Fibroblast of the aortic adventitia (primary cell): ENCODE measurements at regions not wholly inside any gene's neighbourhood (a gene's known extent, or its start where the extent isn't known, plus 50 kb on each side); places are given as distances from the start of the nearest gene placed in this dataset.
A peak's percentile ranks its signal among the peaks of the same experiment; 100 is the strongest.

Experiments
- DNase-seq: peaks from one replicate; pipeline ENCODE4 v3.0.0-alpha.2; 2010; ENCODE audit warnings: low read depth
- H3K4me3 ChIP-seq: 2 replicates; pipeline ENCODE4 v1.5.1; 2011; ENCODE audit warnings: low read depth, mild to moderate bottlenecking, control low read depth, low read length, moderate library complexity
- TF ChIP-seq, protein P1 (sequence below): IDR thresholded peaks from 2 replicates; pipeline ENCODE4 v1.5.1; 2011; ENCODE audit warnings: mild to moderate bottlenecking, low read length, control low read depth, inconsistent platforms; ENCODE audit not compliant: insufficient read depth

DNA sequence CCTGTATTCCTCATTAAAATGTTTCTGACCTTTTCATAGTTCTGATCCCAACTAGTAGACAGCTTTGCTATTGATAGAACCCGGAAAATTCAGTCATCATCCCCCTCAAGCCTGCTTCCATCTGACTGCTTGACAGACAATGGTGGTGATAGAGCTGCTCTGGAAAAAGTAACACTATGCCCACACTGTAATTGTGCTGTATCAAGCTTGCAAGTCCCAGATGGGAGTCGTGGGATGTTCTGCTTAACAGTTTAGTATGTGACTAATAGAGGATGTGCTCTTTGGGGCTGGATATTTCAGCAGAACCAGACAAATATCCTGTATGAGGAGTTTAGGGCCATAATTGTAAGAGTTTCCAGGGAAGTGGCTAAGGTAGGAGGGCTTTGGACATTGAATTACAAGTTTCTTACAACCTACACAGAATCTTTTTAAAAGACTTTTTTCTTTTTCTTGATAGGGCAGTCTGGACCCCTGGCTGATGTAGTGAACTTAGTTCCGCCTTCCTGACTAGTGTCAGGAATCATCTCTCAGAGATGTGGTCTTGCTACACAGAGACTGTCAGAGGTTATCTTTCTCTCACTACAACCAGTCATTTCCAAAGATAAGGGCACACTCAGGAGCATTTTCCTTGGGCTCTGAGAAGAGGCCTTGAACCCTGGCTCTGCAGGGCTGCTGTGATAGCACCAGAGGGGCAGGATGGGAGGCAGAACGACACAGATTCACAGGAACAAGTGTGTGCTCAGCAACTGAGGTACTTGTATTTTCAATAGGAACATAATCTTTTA lies 158.0 kb upstream of the RBMS1 start:
- TF ChIP-seq, protein P1, sequence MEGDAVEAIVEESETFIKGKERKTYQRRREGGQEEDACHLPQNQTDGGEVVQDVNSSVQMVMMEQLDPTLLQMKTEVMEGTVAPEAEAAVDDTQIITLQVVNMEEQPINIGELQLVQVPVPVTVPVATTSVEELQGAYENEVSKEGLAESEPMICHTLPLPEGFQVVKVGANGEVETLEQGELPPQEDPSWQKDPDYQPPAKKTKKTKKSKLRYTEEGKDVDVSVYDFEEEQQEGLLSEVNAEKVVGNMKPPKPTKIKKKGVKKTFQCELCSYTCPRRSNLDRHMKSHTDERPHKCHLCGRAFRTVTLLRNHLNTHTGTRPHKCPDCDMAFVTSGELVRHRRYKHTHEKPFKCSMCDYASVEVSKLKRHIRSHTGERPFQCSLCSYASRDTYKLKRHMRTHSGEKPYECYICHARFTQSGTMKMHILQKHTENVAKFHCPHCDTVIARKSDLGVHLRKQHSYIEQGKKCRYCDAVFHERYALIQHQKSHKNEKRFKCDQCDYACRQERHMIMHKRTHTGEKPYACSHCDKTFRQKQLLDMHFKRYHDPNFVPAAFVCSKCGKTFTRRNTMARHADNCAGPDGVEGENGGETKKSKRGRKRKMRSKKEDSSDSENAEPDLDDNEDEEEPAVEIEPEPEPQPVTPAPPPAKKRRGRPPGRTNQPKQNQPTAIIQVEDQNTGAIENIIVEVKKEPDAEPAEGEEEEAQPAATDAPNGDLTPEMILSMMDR: no peak
- peak; percentile 48 for DNase-seq
- no peak overlapping the region for H3K4me3 ChIP-seq

DNA sequence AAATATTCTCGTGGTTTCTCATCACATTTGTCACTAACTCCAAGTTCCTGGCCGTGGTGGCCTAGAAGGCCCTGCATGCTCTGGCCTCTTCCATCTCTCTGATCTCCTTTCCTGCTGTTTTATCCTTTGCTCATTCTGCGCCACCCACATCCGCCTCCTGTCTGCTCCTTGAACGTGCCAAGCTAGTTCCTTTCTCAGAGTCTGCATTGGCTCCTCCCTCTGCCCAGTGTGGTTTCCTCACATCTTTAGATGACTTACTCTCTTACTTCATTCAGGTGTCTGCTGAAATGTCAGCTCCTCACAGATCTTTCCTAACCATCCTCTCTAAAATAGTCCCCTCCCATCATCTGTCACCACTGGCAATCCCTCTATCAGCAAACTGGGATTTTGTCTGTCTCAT lies 158.6 kb upstream of the RBMS1 start:
- TF ChIP-seq, protein P1: no peak
- no peak overlapping the region for H3K4me3 ChIP-seq
- DNase-seq: no peak

- no peak overlapping the region for H3K4me3 ChIP-seq
- TF ChIP-seq, protein P1: no peak
- peak; percentile 81 for DNase-seq
These were observed 163.6 kb upstream of the RBMS1 start for GRCh38 chr2:160657196-160657595.

DNA sequence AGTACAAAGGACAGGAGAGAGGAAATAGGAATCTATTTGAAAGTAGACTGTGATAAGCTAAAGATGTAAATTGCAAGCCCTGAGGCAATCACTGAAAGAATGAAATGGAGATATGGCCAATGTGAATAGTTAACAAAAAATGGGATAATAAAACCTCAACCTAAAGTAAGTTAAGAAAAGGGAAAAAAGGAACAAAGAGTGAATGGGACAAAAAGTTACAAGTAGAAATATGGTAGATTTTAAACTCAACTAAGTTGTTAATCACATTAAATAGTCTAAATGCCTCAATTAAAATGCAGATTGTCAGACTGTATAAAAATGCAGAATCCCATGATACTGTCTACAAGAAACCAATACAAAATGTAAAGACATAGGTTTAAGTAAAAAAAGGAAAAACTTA lies 165.2 kb upstream of the RBMS1 start:
- peak; percentile 25 for DNase-seq
- TF ChIP-seq, protein P1: no peak
- H3K4me3 ChIP-seq: no peak overlapping the region

GRCh38 chr2:160660741-160661140 lies 167.1 kb upstream of the RBMS1 start:
- DNase-seq: no peak
- H3K4me3 ChIP-seq: no peak overlapping the region
- TF ChIP-seq, protein P1: no peak

DNA sequence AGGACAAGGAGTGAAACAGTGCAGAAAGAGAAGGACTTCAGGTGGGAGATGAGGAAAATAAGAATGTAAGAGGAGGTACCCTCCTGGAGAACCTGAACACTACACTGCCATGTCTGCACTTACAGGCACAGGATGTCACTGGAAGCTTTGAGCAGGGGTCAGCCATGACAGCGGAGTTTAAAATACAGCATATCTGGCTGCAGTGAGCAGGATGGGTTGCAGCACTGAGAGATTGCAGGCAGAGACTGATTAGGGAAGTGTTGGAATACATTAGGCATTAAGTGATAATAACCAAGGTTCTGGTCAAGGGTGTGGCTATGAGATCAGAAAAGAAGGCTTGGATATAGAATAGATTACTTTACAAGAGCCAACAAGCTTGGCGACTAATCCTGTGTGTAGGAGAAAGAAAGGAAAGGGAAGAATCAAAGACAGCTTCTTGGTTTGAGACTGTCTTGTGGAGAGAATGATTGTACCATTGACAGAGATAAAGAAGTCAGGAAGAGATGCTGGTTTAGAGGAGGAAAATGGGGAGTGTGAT lies 171.1 kb upstream of the RBMS1 start:
- TF ChIP-seq, protein P1: no peak
- no peak overlapping the region for H3K4me3 ChIP-seq
- peak; percentile 42 for DNase-seq
